ENCODE measurements at regions not wholly inside any gene's neighbourhood (a gene's known extent, or its start where the extent isn't known, plus 50 kb on each side); places are given as distances from the start of the nearest gene placed in this dataset.

DNA sequence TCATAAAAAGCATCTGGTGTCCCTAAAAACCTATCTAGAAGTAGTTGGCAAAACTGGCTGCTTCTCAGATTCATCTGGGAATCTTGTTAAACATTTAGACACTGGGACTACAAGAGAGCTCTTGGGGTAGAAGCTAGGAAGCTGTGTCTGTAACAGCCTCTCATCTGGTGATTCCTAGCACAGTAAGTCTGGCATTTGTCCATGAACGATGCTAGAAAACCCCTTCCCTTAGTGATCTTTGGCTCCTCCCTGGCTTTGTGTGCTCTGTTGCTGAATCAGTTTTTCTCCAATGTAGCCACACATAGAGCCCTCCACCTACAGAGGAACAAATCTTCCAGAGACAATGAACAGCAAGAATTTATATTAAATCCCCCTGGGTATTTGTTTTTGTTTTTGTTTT, 951.7 kb upstream of the LCORL start:
- TF ChIP-seq REST (IDR thresholded peaks at IDR 0.05; ENCODE audit: insufficient read depth in 1 of 2, low read depth in 2 of 2, low read length in 1 of 2) (no peak), SIN3A (IDR thresholded peaks at IDR 0.05; ENCODE audit: borderline replicate concordance, insufficient read depth, low read depth, low read length) (no peak), POLR2AphosphoS5 (IDR thresholded peaks at IDR 0.05; ENCODE audit: low read depth, low read length) (no peak), TCF7L2 (IDR thresholded peaks at IDR 0.05; ENCODE audit: low read depth, low read length) (no peak)
- TF ChIP-seq, protein P1, sequence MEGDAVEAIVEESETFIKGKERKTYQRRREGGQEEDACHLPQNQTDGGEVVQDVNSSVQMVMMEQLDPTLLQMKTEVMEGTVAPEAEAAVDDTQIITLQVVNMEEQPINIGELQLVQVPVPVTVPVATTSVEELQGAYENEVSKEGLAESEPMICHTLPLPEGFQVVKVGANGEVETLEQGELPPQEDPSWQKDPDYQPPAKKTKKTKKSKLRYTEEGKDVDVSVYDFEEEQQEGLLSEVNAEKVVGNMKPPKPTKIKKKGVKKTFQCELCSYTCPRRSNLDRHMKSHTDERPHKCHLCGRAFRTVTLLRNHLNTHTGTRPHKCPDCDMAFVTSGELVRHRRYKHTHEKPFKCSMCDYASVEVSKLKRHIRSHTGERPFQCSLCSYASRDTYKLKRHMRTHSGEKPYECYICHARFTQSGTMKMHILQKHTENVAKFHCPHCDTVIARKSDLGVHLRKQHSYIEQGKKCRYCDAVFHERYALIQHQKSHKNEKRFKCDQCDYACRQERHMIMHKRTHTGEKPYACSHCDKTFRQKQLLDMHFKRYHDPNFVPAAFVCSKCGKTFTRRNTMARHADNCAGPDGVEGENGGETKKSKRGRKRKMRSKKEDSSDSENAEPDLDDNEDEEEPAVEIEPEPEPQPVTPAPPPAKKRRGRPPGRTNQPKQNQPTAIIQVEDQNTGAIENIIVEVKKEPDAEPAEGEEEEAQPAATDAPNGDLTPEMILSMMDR (IDR thresholded peaks at IDR 0.05) = no peak
- ATAC-seq (no peak), DNase-seq (ENCODE audit: low read depth, low spot score) (no peak)
- Histone ChIP-seq H3K4me3 (ENCODE audit: low read depth in 2 of 2, low read length in 2 of 2) (no peak overlapping the region), H3K27me3 (ENCODE audit: control insufficient read depth, insufficient read depth, low read length) (no peaks in the 10 kb centered on the region), H3K27ac (ENCODE audit: low read length) (no peak overlapping the region), H3K4me1 (ENCODE audit: control insufficient read depth, insufficient read depth, low read length) (no peaks in the 10 kb centered on the region), H3K9me3 (ENCODE audit: control insufficient read depth, insufficient read depth, low read depth, low read length) (no peaks in the 10 kb centered on the region), H3K36me3 (ENCODE audit: control insufficient read depth, insufficient read depth, low read length) (no peaks in the 10 kb centered on the region)
- ChIA-PET POLR2A (no interaction called here), CTCF (no interaction called here)
- in situ Hi-C loops (cut with HindIII; ENCODE audit: low pct_unique_long_range_greater_than_20kb, low sequenced_read_pairs) = no loop called here
- intact Hi-C loops (cut with micrococcal nuclease; ENCODE audit: unreplicated experiment) = no loop called here
- no TSS peak for BruUV-seq (replicated peaks)

- no peak for DNase-seq (ENCODE audit: low read depth, low spot score)
- ChIA-PET POLR2A (no interaction called here), CTCF (no interaction called here)
- Histone ChIP-seq H3K27ac (ENCODE audit: low read length) (no peak overlapping the region), H3K27me3 (ENCODE audit: control insufficient read depth, insufficient read depth, low read length) (no peaks in the 10 kb centered on the region), H3K9me3 (ENCODE audit: control insufficient read depth, insufficient read depth, low read depth, low read length) (no peaks in the 10 kb centered on the region), H3K36me3 (ENCODE audit: control insufficient read depth, insufficient read depth, low read length) (no peaks in the 10 kb centered on the region), H3K4me1 (ENCODE audit: control insufficient read depth, insufficient read depth, low read length) (no peaks in the 10 kb centered on the region), H3K4me3 (ENCODE audit: low read depth in 2 of 2, low read length in 2 of 2) (no peak overlapping the region)
- no TSS peak for BruUV-seq (replicated peaks)
- in situ Hi-C loops (cut with HindIII; ENCODE audit: low pct_unique_long_range_greater_than_20kb, low sequenced_read_pairs) = no loop called here
- intact Hi-C loops (cut with micrococcal nuclease; ENCODE audit: unreplicated experiment) = no loop called here
- TF ChIP-seq, protein P1 (IDR thresholded peaks at IDR 0.05) = no peak
- no peak for TF ChIP-seq TCF7L2 (IDR thresholded peaks at IDR 0.05; ENCODE audit: low read depth, low read length)
- TF ChIP-seq POLR2AphosphoS5 (IDR thresholded peaks at IDR 0.05; ENCODE audit: low read depth, low read length) = no peak
- no peak for TF ChIP-seq REST (IDR thresholded peaks at IDR 0.05; ENCODE audit: insufficient read depth in 1 of 2, low read depth in 2 of 2, low read length in 1 of 2)
- TF ChIP-seq SIN3A (IDR thresholded peaks at IDR 0.05; ENCODE audit: borderline replicate concordance, insufficient read depth, low read depth, low read length) = no peak
- no peak for ATAC-seq
Measured at GRCh38 chr4:18961879-18962278, 940.3 kb upstream of the LCORL start.

All from Panc1 (cell line).